ENCODE measurements at regions not wholly inside any gene's neighbourhood (a gene's known extent, or its start where the extent isn't known, plus 50 kb on each side); places are given as distances from the start of the nearest gene placed in this dataset.

DNA sequence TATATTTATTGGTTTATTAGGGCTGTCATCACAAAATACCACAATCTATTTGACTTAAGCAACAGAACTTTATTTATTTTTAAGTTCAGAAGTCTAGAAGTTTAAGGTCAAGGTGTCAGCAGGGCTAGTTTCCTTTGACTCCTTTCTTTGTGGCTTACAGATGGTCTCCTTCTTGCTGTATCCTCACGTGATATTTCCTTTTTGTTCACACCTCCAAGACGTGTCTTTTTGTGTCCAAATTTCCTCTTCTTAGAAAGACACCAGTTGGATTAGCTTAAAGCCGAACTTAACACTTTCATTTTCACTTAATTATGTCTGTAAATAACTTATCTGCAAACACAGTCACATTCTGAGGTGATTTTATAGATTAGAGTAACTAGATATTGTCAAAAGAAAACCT is 631.4 kb upstream of the POT1 start:
- no peak for DNase-seq (ENCODE audit: low spot score)

DNA sequence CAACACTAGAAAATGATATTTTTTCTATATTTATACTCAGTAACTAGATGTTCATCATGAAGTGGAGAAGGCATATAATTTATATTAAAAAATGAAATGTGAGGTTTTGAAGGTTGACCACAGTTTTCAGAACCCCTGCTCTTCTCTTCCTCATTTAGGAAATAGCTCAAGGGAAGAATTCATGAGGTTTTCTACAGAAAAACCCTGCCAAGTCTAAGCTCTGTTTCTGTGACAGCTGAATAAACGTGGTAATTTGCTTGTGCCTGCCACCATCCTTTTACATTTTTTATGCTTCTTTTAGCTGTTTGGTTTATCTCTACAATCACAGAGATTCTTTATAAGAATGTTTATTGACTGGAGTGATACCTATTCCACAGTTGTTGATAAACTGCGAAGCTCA is 630.3 kb upstream of the POT1 start:
- no peak for DNase-seq (ENCODE audit: low spot score)

DNA sequence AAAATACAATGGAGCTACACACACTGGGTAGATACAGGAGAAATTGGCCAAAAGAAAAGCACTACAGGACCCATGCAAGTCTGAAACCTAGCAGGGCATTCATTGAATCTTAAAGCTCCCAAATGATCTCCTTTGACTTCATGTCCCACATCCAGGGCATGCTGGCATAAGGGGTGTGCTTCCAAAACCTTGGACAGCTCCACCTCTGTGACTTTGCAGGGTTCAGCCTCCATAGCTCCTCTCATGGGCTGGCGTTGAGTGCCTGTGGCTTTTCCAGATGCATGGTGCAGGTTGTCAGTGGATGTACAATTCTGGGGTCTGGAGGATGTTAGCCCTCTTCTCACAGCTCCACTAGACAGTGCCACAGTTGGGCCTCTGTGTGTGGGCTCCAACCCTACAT is 626.3 kb upstream of the POT1 start:
- DNase-seq (ENCODE audit: low spot score) = no peak

DNA sequence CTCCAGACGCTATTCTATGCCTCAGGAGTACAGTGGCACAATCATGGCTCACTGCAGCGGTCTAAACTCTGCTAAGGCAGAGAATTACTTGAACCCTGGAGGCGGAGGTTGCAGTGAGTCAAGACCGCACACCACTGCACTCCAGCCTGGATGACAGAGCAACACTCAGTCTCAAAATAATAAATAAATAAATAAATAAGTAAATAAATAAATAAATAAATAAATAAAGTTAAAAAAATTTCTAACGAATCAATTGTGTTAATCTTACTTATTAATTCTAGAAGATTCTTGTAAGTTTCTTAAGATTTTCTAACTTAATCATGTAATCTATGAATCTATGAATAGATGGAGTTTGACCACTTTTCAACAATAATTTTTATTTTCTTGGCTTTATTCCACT is 621.4 kb upstream of the POT1 start:
- no peak for DNase-seq (ENCODE audit: low spot score)

DNA sequence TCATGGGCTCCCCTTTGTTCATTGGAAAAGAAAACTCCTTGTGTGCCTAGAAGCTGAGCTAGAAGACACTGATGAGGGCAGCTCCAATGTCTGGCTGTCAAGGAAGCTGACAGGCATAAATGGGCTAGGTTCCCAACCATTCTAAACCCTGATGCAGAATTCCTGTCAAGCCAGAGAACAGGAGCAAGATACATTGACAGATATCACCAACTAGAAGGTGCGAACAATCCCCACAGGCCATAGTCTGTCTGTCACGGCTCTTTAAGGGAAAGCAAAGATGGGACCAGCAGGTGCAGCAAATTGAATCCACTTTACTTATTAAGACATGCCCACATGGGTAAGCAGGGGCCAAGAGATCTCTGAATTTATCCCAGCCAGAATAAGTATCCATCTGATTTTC is 617.9 kb upstream of the POT1 start:
- no peak for DNase-seq (ENCODE audit: low spot score)

DNA sequence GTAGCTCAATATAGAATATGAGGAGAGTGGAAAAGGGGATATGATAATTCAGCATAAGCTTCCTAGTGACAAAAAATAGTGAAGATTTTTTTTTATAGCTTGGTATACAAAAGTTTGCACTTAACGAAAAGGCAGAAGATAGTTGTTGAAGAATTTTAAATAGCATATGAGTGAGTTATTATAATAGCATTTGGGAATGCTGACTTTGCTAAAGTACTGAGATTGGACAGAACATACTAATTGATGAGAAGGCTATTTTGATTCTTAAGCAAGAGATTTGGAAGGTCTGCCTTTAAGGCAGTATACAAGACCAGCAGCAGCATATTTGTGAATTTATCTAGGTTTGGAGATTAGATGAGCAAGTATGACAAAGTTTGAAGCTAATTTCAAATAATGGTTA is 600.9 kb upstream of the POT1 start:
- no peak for DNase-seq (ENCODE audit: low spot score)

DNA sequence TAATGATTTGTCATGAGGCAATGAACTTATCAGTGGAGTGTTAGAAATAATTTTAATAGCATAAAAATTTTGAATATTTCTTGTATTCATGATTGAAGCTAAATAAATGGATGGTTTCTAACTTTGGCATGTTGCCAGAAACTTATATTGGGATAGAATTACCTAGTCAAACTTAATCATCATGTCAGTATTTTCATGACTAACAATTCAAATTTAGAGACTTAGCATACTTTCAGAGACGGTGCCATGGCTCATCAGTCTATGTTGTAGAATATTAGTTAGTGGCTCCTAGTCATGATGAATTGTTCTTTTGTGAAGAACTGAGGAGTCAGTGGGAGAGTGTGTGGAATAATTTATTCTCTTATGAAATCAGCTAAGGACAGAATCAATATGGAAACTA is 599.6 kb upstream of the POT1 start:
- DNase-seq (ENCODE audit: low spot score) = no peak

DNA sequence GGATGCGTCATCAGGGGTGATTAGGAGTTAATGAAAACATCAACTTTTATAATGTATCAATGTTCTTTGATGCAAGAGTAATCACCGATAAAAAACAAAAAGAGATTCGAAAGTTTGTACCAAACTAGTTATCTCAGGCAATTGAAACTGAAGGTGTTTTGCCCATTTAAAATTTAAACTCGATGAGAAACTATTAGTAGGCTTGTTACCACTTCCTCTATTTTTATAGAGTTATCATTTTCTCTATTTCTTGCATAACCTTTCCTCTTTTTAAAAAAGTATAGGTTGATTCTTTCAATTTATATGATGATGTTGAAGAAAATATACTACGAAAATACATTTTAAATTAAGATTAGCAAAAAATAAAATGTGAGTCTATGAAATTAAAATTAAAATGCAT is 597.3 kb upstream of the POT1 start:
- no peak for DNase-seq (ENCODE audit: low spot score)

DNA sequence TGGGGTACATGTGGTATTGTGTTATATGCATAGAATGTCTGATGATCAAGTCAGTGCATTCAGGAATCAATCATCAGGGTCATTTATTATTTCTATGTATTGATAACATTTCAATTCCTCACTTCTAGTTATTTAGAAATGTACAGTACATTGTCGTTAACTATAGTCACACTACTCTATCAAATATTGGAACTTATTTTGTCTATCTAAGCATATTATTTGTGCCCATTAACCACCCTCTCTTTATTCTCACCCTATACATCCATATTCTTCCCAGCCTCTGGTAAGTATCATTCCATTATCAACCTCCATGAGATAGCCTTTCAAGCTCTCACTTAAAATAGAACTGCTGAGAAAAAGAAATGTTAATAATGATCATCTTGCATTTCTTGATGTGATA is 596.5 kb upstream of the POT1 start:
- DNase-seq (ENCODE audit: low spot score) = no peak

DNA sequence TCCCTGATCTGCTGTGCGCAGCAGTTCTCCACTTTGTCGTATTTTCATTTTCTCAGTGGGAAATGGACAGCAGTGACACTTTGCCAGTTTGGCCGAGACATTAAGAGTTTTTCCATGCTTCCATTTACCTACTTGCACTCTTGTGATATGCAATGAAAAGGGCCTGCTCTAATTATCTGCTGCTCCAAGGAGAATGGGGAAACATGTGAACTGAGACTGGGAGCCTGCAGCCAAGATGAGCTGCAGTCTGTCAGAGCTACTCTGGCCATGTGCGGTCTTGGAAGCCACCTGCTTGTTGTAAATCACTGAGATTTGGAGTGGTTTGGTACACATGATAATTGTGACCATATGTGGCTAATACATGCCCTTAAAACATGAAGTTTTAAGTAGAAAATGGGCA is 586.6 kb upstream of the POT1 start:
- peak; percentile 11 for DNase-seq (ENCODE audit: low spot score)

DNA sequence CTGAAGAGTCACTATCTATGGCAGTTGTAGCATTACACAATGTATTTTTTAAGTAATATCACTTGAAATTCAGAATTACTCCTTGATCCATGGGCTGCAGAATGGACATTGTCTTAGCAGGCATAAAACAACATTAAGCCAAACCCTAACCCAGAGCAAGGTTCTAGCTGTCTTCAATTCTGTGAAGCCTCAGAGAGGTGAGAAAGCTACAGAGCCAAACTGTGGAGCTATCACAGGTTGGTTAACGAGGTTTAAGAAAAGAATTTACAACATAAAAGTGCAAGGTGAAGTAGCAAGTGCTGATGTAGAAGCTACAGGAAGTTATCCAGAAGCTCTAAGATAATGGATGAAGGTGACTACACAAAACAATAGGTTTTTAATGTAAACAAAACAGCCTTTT is 582.7 kb upstream of the POT1 start:
- no peak for DNase-seq (ENCODE audit: low spot score)

DNA sequence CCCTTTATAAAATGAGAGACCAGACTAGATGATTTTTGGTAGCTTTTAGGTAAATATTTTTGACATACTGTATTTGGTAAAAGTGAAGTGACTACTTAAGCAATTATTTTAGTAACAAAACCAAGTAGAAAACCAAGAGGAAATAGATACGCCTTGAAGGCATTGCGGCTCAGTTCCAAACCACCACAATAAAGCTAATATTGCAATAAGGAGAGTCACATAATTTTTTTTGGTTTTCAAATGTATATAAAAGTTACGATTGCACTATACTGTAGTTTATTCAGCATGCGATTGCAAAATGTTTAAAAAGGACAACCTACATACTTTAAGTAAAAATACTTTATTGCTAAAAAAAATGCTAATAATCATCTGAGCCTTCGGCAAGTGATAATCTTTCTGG is 581.7 kb upstream of the POT1 start:
- DNase-seq (ENCODE audit: low spot score) = no peak

DNA sequence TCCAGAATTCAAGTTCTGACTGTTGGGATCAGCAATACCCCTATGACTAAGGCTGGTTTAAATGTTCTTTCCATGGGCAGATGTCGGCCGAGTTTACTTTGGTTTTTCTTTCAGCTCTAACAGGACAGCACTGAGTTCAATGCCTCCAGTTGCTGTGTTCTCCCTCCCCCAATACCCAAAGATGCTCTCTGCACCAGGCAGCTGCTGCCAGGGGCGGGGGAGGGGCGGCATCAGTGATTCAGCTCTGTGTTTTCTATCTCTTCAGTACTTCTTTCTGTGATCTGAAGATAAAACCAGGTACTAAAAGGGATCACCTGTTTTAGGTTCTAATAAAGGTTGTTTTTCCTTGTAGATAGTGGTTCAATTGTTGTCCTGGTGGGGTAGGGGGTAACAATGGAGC is 576.7 kb upstream of the POT1 start:
- DNase-seq (ENCODE audit: low spot score) = no peak

DNA sequence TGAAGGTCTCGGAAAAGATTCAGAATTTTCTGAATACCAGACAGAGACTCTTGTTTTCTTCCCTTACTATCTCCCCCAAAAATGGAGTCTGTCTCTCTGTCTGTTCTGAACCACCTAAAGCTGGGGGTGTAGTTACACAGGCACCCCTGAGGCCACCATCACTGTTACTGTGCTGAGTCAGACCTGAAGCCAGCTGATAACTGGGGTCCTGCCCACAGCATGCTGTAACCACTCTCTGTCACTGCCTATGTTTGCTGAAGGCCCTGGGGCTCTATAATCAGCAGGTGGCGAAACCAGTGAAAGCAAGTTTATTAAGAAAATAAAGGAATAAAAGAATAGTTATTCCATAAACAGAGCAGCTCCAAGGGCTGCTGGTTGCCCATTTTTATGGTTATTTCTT is 575.2 kb upstream of the POT1 start:
- DNase-seq (ENCODE audit: low spot score) = no peak

DNA sequence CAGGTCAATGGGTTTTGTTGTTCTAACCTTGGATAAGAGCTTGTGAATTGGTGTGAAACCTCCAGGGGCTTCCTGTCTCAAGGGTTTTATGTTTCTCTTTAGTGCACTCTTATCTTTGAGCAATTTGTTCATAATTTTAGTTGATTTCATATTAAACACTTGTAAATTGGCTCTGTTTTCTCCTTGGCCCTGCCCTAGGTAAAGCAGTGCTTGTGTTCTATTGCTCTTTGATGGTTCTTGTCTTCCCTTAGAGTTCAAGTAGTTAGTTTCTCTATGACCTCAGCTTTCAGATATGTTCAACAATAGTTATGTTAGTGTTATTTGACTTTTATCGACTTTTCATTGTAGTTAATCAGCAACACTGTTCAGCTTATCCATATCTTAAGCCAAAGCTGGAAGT is 566.4 kb upstream of the POT1 start:
- no peak for DNase-seq (ENCODE audit: low spot score)

DNA sequence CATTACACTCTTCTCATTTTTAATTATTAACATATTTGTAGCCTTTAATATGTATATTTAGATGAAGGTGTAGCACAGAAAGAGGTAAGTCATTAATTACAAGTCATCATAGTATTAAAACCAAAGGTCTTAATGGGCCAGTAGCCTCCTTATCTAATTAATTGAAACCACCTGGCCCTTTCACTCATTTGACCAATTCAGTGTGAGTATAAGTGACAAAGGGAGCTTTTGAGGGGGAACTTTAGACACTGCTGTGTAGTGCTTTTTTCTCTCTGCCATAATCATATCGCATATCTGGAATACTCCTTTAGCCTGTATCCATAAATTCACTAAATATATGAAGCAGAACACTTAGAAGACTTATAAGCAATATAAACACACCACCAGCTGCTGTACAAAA is 562.9 kb upstream of the POT1 start:
- DNase-seq (ENCODE audit: low spot score) = no peak

DNA sequence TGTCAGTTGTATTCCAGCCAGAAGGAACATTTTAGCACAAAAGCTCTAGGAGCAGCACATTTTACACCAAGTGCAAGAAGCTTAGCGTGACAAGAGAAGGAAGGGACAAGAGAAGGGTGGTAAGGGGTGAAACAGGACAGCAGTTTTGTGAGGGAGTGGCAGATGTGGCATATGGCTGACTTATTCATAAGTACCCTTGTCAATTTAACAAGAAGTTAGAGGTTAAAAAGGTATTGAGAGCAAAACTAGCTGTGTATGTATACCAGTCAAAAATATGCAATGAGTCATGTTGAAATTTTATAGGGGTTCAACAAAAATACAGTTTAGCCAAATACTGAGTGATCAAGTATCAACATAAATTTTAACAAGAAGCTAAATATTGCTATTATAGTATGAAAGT is 561.5 kb upstream of the POT1 start:
- DNase-seq (ENCODE audit: low spot score) = no peak

DNA sequence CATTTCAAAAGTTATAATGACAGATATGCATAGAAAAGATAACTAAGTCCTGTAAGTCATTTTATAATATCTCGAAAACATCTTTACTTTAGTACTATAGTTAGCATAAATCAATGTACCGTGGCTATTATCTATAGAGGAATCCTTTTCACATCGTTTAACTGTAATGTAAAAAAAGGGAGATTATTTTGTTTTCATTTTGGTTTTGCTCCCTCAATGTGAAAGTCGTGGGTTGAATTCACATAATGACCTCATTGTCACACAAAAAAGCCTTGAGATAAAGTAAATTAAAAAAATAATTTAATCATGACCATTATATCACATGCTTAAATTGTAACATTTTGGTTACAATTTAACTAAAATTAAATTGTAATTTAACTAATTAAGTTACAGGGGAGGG is 560.5 kb upstream of the POT1 start:
- no peak for DNase-seq (ENCODE audit: low spot score)

DNA sequence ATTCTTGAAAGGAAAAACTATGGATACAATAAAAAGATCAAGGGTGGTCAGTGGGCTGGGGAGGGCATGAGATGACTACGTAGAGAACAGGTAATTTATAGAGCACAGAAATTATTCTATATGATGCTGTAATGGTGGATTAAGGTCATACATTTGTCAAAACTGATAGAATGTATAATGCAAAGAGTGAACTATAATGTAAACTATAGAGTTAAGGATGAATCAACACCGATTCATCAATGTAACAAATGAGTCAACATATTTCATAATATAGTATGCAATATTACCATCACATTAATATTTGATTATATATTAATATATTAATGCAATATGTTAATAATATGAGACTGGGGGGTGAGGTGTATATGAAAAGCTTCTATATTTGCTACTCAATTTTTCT is 555.6 kb upstream of the POT1 start:
- no peak for DNase-seq (ENCODE audit: low spot score)

DNA sequence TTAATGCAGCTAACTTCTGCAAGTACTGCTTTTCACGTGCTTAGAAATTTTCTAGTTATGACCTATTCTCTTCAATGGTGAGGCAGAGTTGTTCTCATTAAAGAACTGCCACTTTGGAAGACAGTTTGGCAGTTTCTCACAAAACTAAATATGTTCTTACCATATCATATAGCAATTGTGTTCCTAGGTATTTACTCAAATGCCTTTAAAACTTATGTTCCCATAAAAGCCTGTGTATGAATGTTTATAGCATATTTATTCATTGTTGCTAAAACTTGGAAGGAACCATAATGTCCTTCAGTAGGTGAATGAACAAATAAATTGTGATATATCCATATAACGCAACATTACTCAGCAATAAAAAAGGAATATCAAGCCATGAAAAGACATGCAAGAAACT is 555.1 kb upstream of the POT1 start:
- no peak for DNase-seq (ENCODE audit: low spot score)

DNA sequence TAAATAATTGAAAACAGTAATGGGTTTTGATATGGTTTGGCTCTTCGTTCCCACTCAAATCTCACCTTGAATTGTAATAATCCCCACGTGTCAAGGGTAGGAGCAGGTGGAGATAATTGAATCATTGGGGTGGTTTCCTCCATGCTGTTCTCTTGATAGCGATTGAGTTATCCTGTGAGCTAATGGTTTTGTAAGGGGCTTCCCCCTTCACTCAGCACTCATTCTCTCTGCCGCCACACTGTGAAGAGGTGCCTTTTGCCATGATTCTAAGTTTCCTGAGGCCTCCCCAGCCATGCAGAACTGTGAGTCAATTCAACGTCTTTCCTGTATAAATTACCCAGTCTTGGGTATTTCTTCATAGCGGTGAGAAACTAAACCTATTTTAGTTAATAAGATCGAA is 551.7 kb upstream of the POT1 start:
- DNase-seq (ENCODE audit: low spot score) = no peak

DNA sequence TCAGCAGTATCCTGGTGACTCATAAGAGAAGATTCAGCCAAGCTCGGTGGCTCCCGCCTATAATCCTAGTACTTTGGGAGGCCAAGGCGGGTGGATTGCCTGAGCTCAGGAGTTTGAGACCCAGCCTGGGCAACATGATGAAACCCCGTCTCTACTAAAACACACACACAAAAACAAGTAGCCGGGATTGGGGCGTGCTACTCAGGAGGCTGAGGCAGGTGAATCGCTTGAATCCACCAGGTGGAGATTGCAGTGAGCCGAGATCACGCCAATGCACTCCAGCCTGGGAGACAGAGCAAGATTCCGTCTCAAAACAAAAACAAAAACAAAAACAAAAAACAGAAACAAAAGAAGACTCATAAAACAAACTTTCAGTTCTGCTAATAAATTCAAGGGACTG is 551.1 kb upstream of the POT1 start:
- no peak for DNase-seq (ENCODE audit: low spot score)

DNA sequence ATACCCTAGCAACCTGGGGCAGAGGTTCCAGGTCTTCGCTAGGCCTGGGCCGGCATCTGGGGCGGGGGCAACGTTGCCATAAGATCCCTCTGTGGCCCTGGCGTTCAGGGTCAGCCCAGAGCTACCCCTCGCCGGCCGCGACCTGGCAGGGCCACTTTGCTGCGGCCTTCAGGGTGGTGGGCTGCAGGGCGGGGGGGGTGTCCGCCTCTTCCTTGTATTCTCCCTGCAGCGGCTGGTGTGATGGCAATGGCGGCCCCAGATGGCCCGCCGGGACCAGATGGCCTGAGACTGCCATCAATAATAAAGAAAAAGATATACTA is 539.2 kb upstream of the POT1 start:
- DNase-seq (ENCODE audit: low spot score) = no peak

DNA sequence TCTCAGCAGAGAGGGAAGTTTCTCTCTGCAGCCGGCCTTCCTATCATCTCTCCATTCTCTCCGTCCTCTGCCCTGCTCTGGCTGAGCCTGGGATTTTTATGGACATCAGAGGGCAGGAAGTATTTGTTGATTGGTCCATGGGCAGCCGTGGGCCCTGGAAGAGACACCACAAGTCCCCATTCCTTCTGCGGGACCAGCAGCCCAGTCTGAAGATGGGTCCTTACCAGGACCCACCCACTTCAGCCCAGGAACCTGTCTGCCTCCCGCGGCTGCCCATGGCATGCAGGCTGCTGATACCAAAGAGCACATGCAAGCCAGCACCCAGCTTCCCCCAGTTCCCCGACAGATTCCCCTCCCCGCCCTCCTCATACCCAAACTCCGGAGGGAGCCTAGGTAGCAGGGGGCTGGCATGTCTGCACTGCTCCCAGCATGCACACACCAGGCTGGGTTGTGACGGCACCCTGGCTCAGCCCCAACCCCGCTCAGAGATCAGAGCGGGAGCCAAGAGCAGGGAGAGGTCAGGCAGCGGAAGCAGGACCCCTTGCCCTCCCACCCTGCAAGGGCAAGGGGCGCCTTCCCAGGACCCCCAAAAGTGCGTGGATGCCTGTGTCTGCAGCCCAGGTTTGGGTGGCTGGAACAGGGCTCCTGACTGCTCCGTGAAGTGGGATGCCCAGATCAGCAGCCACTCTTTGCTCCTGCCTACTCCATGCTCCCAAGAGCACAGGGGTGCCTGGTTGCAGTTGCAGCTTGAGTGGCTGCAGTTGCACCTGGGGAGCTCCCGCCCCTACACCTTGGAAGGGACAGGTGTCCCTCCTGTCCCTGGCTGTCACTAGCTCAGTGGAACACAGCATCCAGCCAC is 538.6 kb upstream of the POT1 start:
- no peak for DNase-seq (ENCODE audit: low spot score)

DNA sequence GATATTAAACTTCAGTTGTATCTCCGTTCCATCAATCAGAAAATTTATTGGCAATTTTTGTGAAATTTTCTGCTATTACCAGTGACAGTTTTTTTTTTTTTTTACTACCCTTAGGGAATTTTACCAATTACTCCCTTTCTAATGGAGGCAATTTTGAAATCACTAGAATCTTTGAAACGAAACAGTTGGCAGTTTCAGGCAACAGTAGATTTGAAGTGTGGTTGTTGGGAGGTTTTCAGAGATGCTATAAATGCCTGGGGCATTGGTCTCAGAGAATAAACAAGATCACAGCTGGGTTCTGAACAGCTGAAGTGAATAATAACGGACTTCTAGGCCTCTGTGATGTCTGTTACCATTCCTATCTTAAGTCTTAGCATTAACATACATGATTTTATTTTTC is 535.9 kb upstream of the POT1 start:
- no peak for DNase-seq (ENCODE audit: low spot score)

All from Ammon's horn (tissue), 1 donor.